Esophagus muscularis mucosa (tissue), 4 donors: ENCODE measurements at regions not wholly inside any gene's neighbourhood (a gene's known extent, or its start where the extent isn't known, plus 50 kb on each side); places are given as distances from the start of the nearest gene placed in this dataset.

Experiments used
- DNase-seq: peaks from one replicate; pipeline ENCODE4 v3.0.0-alpha.2; 2017; ENCODE audit errors: extremely low spot score
- H3K27ac ChIP-seq, 4 donors: fragments of 200-600 bp; sonication (generic); replicated peaks in 1 of 4; 1 replicate in 3 of 4; 2 replicates in 1 of 4; pipeline ENCODE4 v1.5.1; 2016 to 2019; ENCODE audit warnings: mild to moderate bottlenecking in 1 of 4
- H3K27me3 ChIP-seq, 4 donors: fragments of 200-600 bp; sonication (generic); one replicate each; pipeline versions ENCODE4 v1.5.1 to v1.6.0; 2016 to 2019
- H3K36me3 ChIP-seq, 4 donors: fragments of 200-600 bp; sonication (generic); one replicate each; pipeline ENCODE4 v1.5.1; 2016 to 2019
- H3K4me1 ChIP-seq, 4 donors: fragments of 200-600 bp; sonication (generic); one replicate each; pipeline ENCODE4 v1.5.1; 2016 to 2019
- H3K4me3 ChIP-seq, 4 donors: fragments of 200-600 bp; sonication (generic); 1 replicate in 2 of 4; 2 replicates in 2 of 4; pipeline ENCODE4 v1.5.1; 2016 to 2019; ENCODE audit warnings: mild to moderate bottlenecking in 4 of 4, moderate library complexity in 1 of 4
- H3K9me3 ChIP-seq, 4 donors: fragments of 200-600 bp; sonication (generic); 1 replicate in 3 of 4; 2 replicates in 1 of 4; pipeline ENCODE4 v1.5.1; 2016 to 2019
- EP300 ChIP-seq: sonication (generic); formaldehyde crosslinking; IDR thresholded peaks from one replicate; pipeline ENCODE4 v1.6.1; 2017; ENCODE audit warnings: antibody characterized with exemption
- POLR2A ChIP-seq: fragments of 450-650 bp; IDR thresholded peaks from one replicate; pipeline ENCODE4 v1.6.1; 2017; ENCODE audit warnings: antibody characterized with exemption, moderate library complexity, mild to moderate bottlenecking, low read depth
- POLR2AphosphoS5 ChIP-seq, 2 donors: sonication (generic); formaldehyde crosslinking; IDR thresholded peaks; one replicate each; pipeline ENCODE4 v1.6.1; 2017; ENCODE audit warnings: antibody characterized with exemption in 2 of 2
- WGBS: methylation state at CpG from one replicate; pipeline ENCODE4 v1.1.5; 2018; 5-methylcytosine and 5-hydroxymethylcytosine counted together
- intact Hi-C: fragments of 100-400 bp; cut with DNase I; formaldehyde crosslinking; loops from one replicate; pipeline ENCODE4 v1.15.1; 2023
- TF ChIP-seq, protein P1 (sequence below), 3 experiments: fragments of 200-600 bp in 2 of 3; fragments of 450-650 bp in 1 of 3; sonication (generic) in 2 of 3; IDR thresholded peaks; one replicate each; pipeline ENCODE4 v1.5.1; 2017 to 2019; ENCODE audit warnings: antibody characterized with exemption in 3 of 3, mild to moderate bottlenecking in 2 of 3, moderate library complexity in 1 of 3

DNA sequence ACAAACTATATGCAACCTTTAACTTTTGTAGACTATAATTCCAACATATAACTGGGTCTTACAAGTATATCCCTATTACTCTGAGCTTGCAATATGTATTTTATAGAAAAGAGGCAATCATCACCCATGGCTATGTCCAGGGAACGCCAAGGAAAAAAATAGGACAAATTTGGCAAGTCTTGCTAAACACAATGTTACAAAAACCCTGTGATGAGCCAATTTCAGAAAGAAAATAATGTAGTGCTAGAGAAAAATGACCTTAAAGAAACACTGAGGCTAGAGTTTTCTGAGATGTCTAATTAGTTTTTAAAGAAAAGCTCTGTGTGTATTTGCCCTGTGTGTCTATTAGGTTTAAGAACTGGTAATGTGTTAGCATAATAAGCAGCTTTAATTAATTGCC, 68.0 kb upstream of the FREM2 start:
- Histone ChIP-seq H3K36me3 (no peaks in the 10 kb centered on the region), H3K4me3 (no peak overlapping the region), H3K9me3 (no peaks in the 10 kb centered on the region), H3K27ac (no peak overlapping the region), H3K27me3 (no peaks in the 10 kb centered on the region), H3K4me1 (peaks cover 0 to 14% (median 3%) of the 10 kb centered on the region in 4 donors)
- 29% methylated on average over 1 of the region's 1 CpG for WGBS
- no peak for TF ChIP-seq EP300
- TF ChIP-seq POLR2A, result no peak
- TF ChIP-seq POLR2AphosphoS5 (IDR thresholded peaks at IDR 0.05), result no peak
- TF ChIP-seq, protein P1, sequence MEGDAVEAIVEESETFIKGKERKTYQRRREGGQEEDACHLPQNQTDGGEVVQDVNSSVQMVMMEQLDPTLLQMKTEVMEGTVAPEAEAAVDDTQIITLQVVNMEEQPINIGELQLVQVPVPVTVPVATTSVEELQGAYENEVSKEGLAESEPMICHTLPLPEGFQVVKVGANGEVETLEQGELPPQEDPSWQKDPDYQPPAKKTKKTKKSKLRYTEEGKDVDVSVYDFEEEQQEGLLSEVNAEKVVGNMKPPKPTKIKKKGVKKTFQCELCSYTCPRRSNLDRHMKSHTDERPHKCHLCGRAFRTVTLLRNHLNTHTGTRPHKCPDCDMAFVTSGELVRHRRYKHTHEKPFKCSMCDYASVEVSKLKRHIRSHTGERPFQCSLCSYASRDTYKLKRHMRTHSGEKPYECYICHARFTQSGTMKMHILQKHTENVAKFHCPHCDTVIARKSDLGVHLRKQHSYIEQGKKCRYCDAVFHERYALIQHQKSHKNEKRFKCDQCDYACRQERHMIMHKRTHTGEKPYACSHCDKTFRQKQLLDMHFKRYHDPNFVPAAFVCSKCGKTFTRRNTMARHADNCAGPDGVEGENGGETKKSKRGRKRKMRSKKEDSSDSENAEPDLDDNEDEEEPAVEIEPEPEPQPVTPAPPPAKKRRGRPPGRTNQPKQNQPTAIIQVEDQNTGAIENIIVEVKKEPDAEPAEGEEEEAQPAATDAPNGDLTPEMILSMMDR (IDR thresholded peaks at IDR 0.05), result no peak
- intact Hi-C loops, result no loop called here
- no peak for DNase-seq

DNA sequence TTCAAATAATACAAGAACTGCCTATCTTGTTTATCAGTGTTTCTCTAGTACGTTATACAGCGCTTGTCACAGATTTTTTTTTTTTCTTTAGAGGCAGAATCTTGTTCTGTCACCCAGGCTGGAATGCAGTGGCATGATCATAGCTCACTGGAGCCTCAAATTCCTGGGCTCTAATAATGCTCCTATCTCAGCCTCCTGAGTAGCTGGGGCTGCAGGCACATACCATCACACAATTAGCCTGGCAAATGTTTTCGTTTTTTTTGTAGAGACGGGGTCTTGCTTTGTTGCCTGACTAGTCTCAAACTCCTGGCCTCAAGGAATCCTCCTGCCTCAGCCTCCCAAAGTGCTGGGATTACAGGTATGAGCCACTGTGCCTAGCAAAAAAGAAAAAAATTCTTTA, 66.0 kb upstream of the FREM2 start:
- 93% methylated on average over 4 of the region's 4 CpGs for WGBS
- TF ChIP-seq, protein P1 (IDR thresholded peaks at IDR 0.05), result no peak
- TF ChIP-seq POLR2A, result no peak
- TF ChIP-seq POLR2AphosphoS5 (IDR thresholded peaks at IDR 0.05), result no peak
- no peak for TF ChIP-seq EP300
- H3K27ac ChIP-seq, result no peak overlapping the region
- no peak overlapping the region for H3K4me3 ChIP-seq
- H3K9me3 ChIP-seq, result no peaks in the 10 kb centered on the region
- H3K36me3 ChIP-seq, result no peaks in the 10 kb centered on the region
- DNase-seq, result no peak
- H3K4me1 ChIP-seq, result peaks cover 0 to 14% (median 3%) of the 10 kb centered on the region in 4 donors
- H3K27me3 ChIP-seq, result no peaks in the 10 kb centered on the region
- intact Hi-C loops, result no loop called here

DNA sequence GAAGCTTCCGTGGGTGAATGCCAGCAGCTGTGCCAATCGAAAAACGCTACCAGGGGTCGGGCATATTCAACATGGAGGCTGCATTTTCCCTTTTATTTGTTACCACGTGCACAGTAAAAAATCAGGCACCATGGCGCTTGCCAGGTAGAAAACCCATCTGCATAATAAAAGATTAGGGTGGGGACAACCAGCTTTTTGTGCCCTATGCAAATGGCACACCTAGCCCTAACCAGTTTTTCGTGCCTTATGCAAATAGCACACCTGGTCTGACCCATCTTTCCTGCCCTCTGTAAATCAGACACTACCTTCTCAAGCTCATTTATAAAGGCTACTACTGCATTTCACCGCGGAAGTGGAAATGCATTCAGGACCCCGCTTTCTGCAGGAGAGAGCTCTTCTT, 62.1 kb upstream of the FREM2 start:
- DNase-seq, result no peak
- Histone ChIP-seq H3K9me3 (no peaks in the 10 kb centered on the region), H3K27me3 (no peaks in the 10 kb centered on the region), H3K36me3 (no peaks in the 10 kb centered on the region), H3K27ac (no peak overlapping the region), H3K4me1 (no peaks in the 10 kb centered on the region), H3K4me3 (no peak overlapping the region)
- TF ChIP-seq, protein P1 (IDR thresholded peaks at IDR 0.05), result no peak
- TF ChIP-seq POLR2A (no peak), POLR2AphosphoS5 (IDR thresholded peaks at IDR 0.05) (no peak), EP300 (no peak)
- intact Hi-C loops, result no loop called here
- WGBS, result 68% methylated on average over 10 of the region's 10 CpGs

DNA sequence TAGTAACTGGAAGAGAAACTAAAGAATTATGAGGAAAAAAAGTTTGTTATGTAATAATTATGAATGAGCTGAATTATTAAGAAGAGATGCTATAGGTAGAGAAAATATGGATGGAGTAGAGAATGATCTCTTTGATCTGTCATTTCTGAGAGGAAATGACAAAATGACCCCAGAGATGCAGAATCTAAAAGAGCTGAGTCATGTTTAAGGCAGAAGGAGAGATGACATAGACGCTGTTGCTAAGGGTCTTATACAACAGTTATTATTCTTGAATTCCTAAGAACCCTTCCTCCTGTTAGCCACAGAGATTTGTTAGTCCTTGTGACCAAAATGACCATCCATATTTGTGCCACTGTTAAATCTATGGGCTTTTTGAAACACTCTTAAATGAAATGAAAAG, 58.3 kb upstream of the FREM2 start:
- intact Hi-C loops, result no loop called here
- 75% methylated on average over 1 of the region's 1 CpG for WGBS
- DNase-seq, result no peak
- no peaks in the 10 kb centered on the region for H3K27me3 ChIP-seq
- H3K4me3 ChIP-seq, result no peak overlapping the region
- TF ChIP-seq, protein P1 (IDR thresholded peaks at IDR 0.05), result no peak
- TF ChIP-seq EP300 (no peak), POLR2A (no peak), POLR2AphosphoS5 (IDR thresholded peaks at IDR 0.05) (no peak)
- no peaks in the 10 kb centered on the region for H3K9me3 ChIP-seq
- no peak overlapping the region for H3K27ac ChIP-seq
- peaks cover 0 to 18% (median 10%) of the 10 kb centered on the region in 4 donors for H3K4me1 ChIP-seq
- H3K36me3 ChIP-seq, result no peaks in the 10 kb centered on the region

DNA sequence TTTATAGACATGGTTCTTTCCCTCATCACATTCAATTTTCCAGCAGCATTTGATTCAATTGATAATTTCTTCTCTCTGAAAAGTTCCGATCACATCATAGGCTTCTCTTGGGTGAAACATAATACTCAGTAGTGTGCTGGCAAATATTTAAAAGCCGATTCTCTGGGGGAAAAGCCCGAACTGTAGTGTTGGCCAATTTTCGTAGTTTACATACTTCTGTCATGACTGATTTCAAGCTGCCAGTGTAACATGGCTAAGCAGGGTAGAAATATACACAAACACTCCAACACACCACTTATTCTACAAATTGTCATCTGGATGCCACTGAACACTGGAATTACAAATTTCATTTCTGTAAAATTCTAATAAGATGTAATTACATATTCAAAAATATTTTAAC, 56.1 kb upstream of the FREM2 start:
- intact Hi-C loops, result no loop called here
- TF ChIP-seq, protein P1 (IDR thresholded peaks at IDR 0.05), result no peak
- TF ChIP-seq POLR2AphosphoS5 (IDR thresholded peaks at IDR 0.05) (no peak), POLR2A (no peak), EP300 (no peak)
- H3K36me3 ChIP-seq, result no peaks in the 10 kb centered on the region
- H3K4me3 ChIP-seq, result no peak overlapping the region
- DNase-seq, result no peak
- no peaks in the 10 kb centered on the region for H3K27me3 ChIP-seq
- peaks cover 0 to 18% (median 10%) of the 10 kb centered on the region in 4 donors for H3K4me1 ChIP-seq
- no peaks in the 10 kb centered on the region for H3K9me3 ChIP-seq
- H3K27ac ChIP-seq, result no peak overlapping the region
- WGBS, result 22% methylated on average over 4 of the region's 4 CpGs
